ENCODE measurements at regions not wholly inside any gene's neighbourhood (a gene's known extent, or its start where the extent isn't known, plus 50 kb on each side); places are given as distances from the start of the nearest gene placed in this dataset.

DNA sequence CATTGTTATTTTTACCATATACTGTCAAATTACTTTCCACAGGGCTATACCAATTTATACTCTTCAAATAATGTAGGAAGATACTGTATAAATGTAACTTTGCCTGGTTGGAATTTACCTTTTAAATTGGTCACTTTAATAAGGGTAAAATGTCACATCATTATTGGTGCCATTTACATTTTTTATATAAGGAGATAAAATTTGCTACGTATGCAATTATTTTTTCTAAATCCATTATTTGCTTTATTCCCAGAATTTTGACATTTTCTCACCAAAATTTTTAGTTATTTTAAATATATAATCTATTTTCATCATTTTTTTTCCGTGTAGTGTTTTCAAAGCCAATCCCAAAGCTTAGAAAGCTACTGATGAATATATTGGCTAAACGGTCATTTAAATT is 664.7 kb downstream of the KCNJ2 start:
- no peak for TF ChIP-seq CTCF (IDR thresholded peaks at IDR 0.05)
- no peak for TF ChIP-seq POLR2A (IDR thresholded peaks at IDR 0.05)
